H1 (cell line): ENCODE measurements at regions not wholly inside any gene's neighbourhood (a gene's known extent, or its start where the extent isn't known, plus 50 kb on each side); places are given as distances from the start of the nearest gene placed in this dataset.

ENCODE experiments used
- CTCF ChIA-PET: fragments of 300-600 bp; sonication (Branson Sonifier 250); formaldehyde crosslinking; loops from one replicate; lab custom pipeline; 2021; ENCODE audit not compliant: partially characterized antibody; lab: Charles Lee
- POLR2A ChIA-PET: fragments of 300-600 bp; sonication (Branson Sonifier 250); formaldehyde crosslinking; loops from one replicate; lab custom pipeline; 2021; ENCODE audit warnings: inconsistent platforms; ENCODE audit not compliant: partially characterized antibody; lab: Charles Lee
- DNase-seq, 2 experiments: peaks; one replicate each; pipeline versions ENCODE4 v3.0.0 to v3.0.0-alpha.2; 2010 to 2022; ENCODE audit warnings: low spot score in 2 of 2, low read depth in 1 of 2, mixed read lengths in 1 of 2
- FAIRE-seq: peaks from 2 replicates; lab custom pipeline; 2011; peaks lifted over from hg19 to GRCh38; lab: Jason Lieb, UNC
- H2AFZ ChIP-seq: 2 replicates; pipeline ENCODE4 v1.8.1; 2012; ENCODE audit warnings: low read length, inconsistent platforms
- H2AK5ac ChIP-seq: 2 replicates; pipeline ENCODE4 v1.6.1; 2013; ENCODE audit warnings: low read depth, low read length
- H2BK120ac ChIP-seq: replicated peaks from 2 replicates; pipeline ENCODE3; 2013; ENCODE audit warnings: low read depth, low read length, inconsistent platforms
- H2BK12ac ChIP-seq: 2 replicates; pipeline ENCODE4 v1.6.1; 2013; ENCODE audit warnings: low read depth, low read length
- H2BK15ac ChIP-seq: 2 replicates; pipeline ENCODE4 v1.6.1; 2013; ENCODE audit warnings: low read length
- H2BK20ac ChIP-seq: 2 replicates; pipeline ENCODE4 v1.6.1; 2013; ENCODE audit warnings: low read length
- H2BK5ac ChIP-seq: 2 replicates; pipeline ENCODE4 v1.6.1; 2013; ENCODE audit warnings: low read depth, low read length
- H3K14ac ChIP-seq: 2 replicates; pipeline ENCODE4 v1.6.1; 2013; ENCODE audit warnings: inconsistent platforms; ENCODE audit not compliant: insufficient read length
- H3K18ac ChIP-seq: 2 replicates; pipeline ENCODE4 v1.6.1; 2013; ENCODE audit warnings: low read length; ENCODE audit errors: extremely low read depth
- H3K23ac ChIP-seq: 2 replicates; pipeline ENCODE4 v1.6.1; 2013; ENCODE audit warnings: inconsistent platforms; ENCODE audit not compliant: insufficient read length
- H3K23me2 ChIP-seq: 2 replicates; pipeline ENCODE4 v1.6.1; 2013; ENCODE audit warnings: low read depth, low read length
- H3K27ac ChIP-seq: 2 replicates; pipeline ENCODE4 v1.6.1; 2011; ENCODE audit warnings: low read depth, low read length, inconsistent platforms
- H3K27me3 ChIP-seq, 4 experiments: replicated peaks in 1 of 4; 1 replicate in 1 of 4; 2 replicates in 3 of 4; pipeline versions ENCODE4 v1.6.1 to v1.8.1; 2011 to 2013; ENCODE audit warnings: low read length in 3 of 4, mild to moderate bottlenecking in 3 of 4, inconsistent platforms in 2 of 4, mixed read lengths in 2 of 4, moderate library complexity in 1 of 4; ENCODE audit not compliant: control insufficient read depth in 3 of 4, insufficient read depth in 3 of 4; ENCODE audit errors: extremely low read depth in 1 of 4
- H3K36me3 ChIP-seq, 4 experiments: 2 replicates each; pipeline versions ENCODE4 v1.6.1 to v1.8.1; 2011 to 2013; ENCODE audit warnings: mild to moderate bottlenecking in 4 of 4, low read length in 3 of 4, moderate library complexity in 2 of 4, control low read depth in 1 of 4, inconsistent platforms in 1 of 4; ENCODE audit not compliant: insufficient read depth in 4 of 4, control insufficient read depth in 2 of 4
- H3K4ac ChIP-seq: replicated peaks from 2 replicates; pipeline ENCODE3; 2013; ENCODE audit warnings: low read length, low read depth, mixed read lengths, inconsistent platforms; ENCODE audit not compliant: insufficient read length
- H3K4me1 ChIP-seq, 4 experiments: replicated peaks in 1 of 4; 1 replicate in 1 of 4; 2 replicates in 3 of 4; pipeline versions ENCODE4 v1.6.1 to v1.8.1; 2011 to 2013; ENCODE audit warnings: low read length in 3 of 4, inconsistent platforms in 2 of 4, mixed read lengths in 1 of 4; ENCODE audit not compliant: insufficient read depth in 4 of 4, control insufficient read depth in 3 of 4
- H3K4me2 ChIP-seq, 2 experiments: 2 replicates each; pipeline versions ENCODE4 v1.6.1 to v1.8.1; 2011 to 2013; ENCODE audit warnings: low read depth in 2 of 2, low read length in 2 of 2, control low read depth in 1 of 2, inconsistent platforms in 1 of 2, mild to moderate bottlenecking in 1 of 2; ENCODE audit not compliant: insufficient read depth in 1 of 2
- H3K4me3 ChIP-seq, 4 experiments: fragments of 200-600, 300-600 bp in 1 of 4; sonication (generic), shearing (Covaris generic), sonication (Bioruptor Twin) in 1 of 4; 2 replicates each; pipeline versions ENCODE4 v1.5.1 to v1.8.1; 2011 to 2016; ENCODE audit warnings: low read length in 4 of 4, low read depth in 3 of 4, control low read depth in 2 of 4, inconsistent platforms in 2 of 4, mild to moderate bottlenecking in 2 of 4, mixed read lengths in 1 of 4, moderate library complexity in 1 of 4; ENCODE audit not compliant: insufficient read depth in 2 of 4; ENCODE audit errors: extremely low read depth in 1 of 4
- H3K56ac ChIP-seq: replicated peaks from 2 replicates; pipeline ENCODE3; 2013; ENCODE audit warnings: low read depth, mild to moderate bottlenecking, mixed read lengths, low read length, inconsistent platforms; ENCODE audit not compliant: insufficient read length
- H3K79me1 ChIP-seq: 2 replicates; pipeline ENCODE4 v1.6.1; 2013; ENCODE audit warnings: low read depth, low read length, control low read depth
- H3K79me2 ChIP-seq, 2 experiments: 2 replicates each; pipeline versions ENCODE4 v1.6.1 to v1.8.1; 2012 to 2013; ENCODE audit warnings: low read length in 2 of 2, mild to moderate bottlenecking in 2 of 2, inconsistent platforms in 1 of 2; ENCODE audit not compliant: insufficient read depth in 2 of 2, control insufficient read depth in 1 of 2
- H3K9ac ChIP-seq, 4 experiments: replicated peaks in 1 of 4; 1 replicate in 1 of 4; 2 replicates in 3 of 4; pipeline versions ENCODE4 v1.6.1 to v1.8.1; 2011 to 2013; ENCODE audit warnings: low read depth in 3 of 4, low read length in 3 of 4, control low read depth in 2 of 4, mild to moderate bottlenecking in 2 of 4, moderate library complexity in 2 of 4, inconsistent platforms in 1 of 4; ENCODE audit errors: extremely low read depth in 1 of 4
- H3K9me3 ChIP-seq, 2 experiments: 2 replicates each; pipeline versions ENCODE4 v1.6.1 to v1.8.1; 2012 to 2013; ENCODE audit warnings: mild to moderate bottlenecking in 2 of 2, moderate library complexity in 2 of 2, control low read depth in 1 of 2, inconsistent platforms in 1 of 2, low read depth in 1 of 2, low read length in 1 of 2, mixed read lengths in 1 of 2; ENCODE audit not compliant: insufficient read depth in 2 of 2
- H4K20me1 ChIP-seq, 2 experiments: replicated peaks in 1 of 2; 2 replicates each; pipeline versions ENCODE3 to v1.8.1; 2011 to 2013; ENCODE audit warnings: inconsistent platforms in 2 of 2, low read length in 2 of 2, mild to moderate bottlenecking in 1 of 2; ENCODE audit not compliant: insufficient read depth in 2 of 2, control insufficient read depth in 1 of 2
- H4K5ac ChIP-seq: 2 replicates; pipeline ENCODE4 v1.6.1; 2013; ENCODE audit warnings: low read length, low read depth, mixed read lengths, inconsistent platforms; ENCODE audit not compliant: insufficient read length
- H4K8ac ChIP-seq: 2 replicates; pipeline ENCODE4 v1.8.0; 2013; ENCODE audit warnings: mild to moderate bottlenecking, moderate library complexity, low read length, inconsistent platforms; ENCODE audit not compliant: insufficient read depth; ENCODE audit errors: extremely low read depth
- H4K91ac ChIP-seq: replicated peaks from 2 replicates; pipeline ENCODE3; 2013; ENCODE audit warnings: low read length, mixed read lengths, inconsistent platforms; ENCODE audit not compliant: insufficient read length
- EGR1 ChIP-seq: IDR thresholded peaks from 2 replicates; pipeline ENCODE4 v1.6.1; 2011; ENCODE audit warnings: low read depth, low read length, borderline replicate concordance
- FOSL1 ChIP-seq: IDR thresholded peaks from 2 replicates; pipeline ENCODE4 v1.6.1; 2011; ENCODE audit warnings: mild to moderate bottlenecking, low read depth, low read length, moderate library complexity; ENCODE audit not compliant: insufficient read depth
- GTF2F1 ChIP-seq: IDR thresholded peaks from 2 replicates; pipeline ENCODE4 v1.6.1; 2012; ENCODE audit warnings: low read depth, low read length, improper control_type of control experiment, borderline replicate concordance
- MAFK ChIP-seq: IDR thresholded peaks from 2 replicates; pipeline ENCODE4 v1.6.1; 2012; ENCODE audit warnings: low read depth, mild to moderate bottlenecking, improper control_type of control experiment, low read length
- SAP30 ChIP-seq: fragments of 300-600 bp; sonication (generic); IDR thresholded peaks from 2 replicates; pipeline ENCODE4 v1.7.1; 2012; ENCODE audit warnings: low read length, moderate library complexity, mild to moderate bottlenecking, inconsistent platforms; ENCODE audit not compliant: insufficient read depth, insufficient replicate concordance
- SP2 ChIP-seq: IDR thresholded peaks from 2 replicates; pipeline ENCODE4 v1.6.1; 2012; ENCODE audit warnings: mild to moderate bottlenecking, low read length, inconsistent platforms
- TCF12 ChIP-seq: IDR thresholded peaks from 2 replicates; pipeline ENCODE4 v1.6.1; 2011; ENCODE audit warnings: low read depth, mild to moderate bottlenecking, low read length
- ZNF274 ChIP-seq: IDR thresholded peaks from 2 replicates; pipeline ENCODE4 v1.7.0; 2012; ENCODE audit warnings: low read length, borderline replicate concordance; ENCODE audit errors: extremely low read depth
- WGBS, 2 experiments: shearing (Covaris generic) in 1 of 2; methylation state at CpG; one replicate each; pipeline versions ENCODE4 v1.1.6 to v1.1.7; 2013 to 2015; ENCODE audit warnings: low lambda C conversion rate in 2 of 2, mixed read lengths in 2 of 2, inconsistent platforms in 1 of 2, low coverage in 1 of 2, missing lambda C conversion rate in 1 of 2; ENCODE audit not compliant: insufficient replicate concordance in 2 of 2, insufficient coverage in 1 of 2, insufficient read length in 1 of 2; ENCODE audit errors: extremely low coverage in 1 of 2, missing lambda C conversion rate in 1 of 2; 5-methylcytosine and 5-hydroxymethylcytosine counted together

DNA sequence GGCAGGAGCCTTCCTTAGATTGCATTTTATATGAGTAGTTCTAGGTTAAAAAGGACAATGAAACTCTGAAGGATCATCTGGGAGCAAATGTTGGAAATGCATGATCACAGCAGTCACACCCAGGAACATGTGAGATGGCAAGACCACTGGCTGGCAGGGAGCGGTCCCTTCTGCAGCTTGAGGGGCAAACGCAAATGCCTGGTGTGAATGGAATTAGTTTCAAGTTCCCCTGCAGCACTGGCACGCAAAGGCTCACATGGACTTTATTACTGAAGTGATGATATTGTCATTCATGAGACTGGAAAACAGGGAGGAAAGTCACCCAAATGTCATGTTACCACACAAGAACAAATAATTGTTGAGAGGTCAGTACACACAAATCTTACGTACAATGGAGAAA lies 223.3 kb downstream of the FBXO15 start:
- no peak overlapping the region for H4K8ac ChIP-seq
- no peaks in the 10 kb centered on the region for H3K23me2 ChIP-seq
- no peak overlapping the region for H3K18ac ChIP-seq
- H3K56ac ChIP-seq, result no peak overlapping the region
- no peak for TF ChIP-seq SP2
- TF ChIP-seq TCF12, result no peak
- TF ChIP-seq SAP30, result no peak
- no peak for TF ChIP-seq ZNF274
- TF ChIP-seq GTF2F1, result no peak
- TF ChIP-seq EGR1, result no peak
- TF ChIP-seq FOSL1, result no peak
- TF ChIP-seq MAFK, result no peak
- TF ChIP-seq, all 59 proteins: peak for 0
- 96% methylated on average over 4 of the region's 4 CpGs; no CpG with 5 or more reads in 1 of the 2 experiments for WGBS, 2 experiments
- Histone ChIP-seq H3K79me1 (no peaks in the 10 kb centered on the region), H2BK5ac (no peak overlapping the region), H3K4me1 (no peaks in the 10 kb centered on the region), H3K4me2 (no peak overlapping the region), H3K79me2 (no peaks in the 10 kb centered on the region), H3K27ac (no peak overlapping the region), H3K14ac (no peak overlapping the region), H2AFZ (no peak overlapping the region), H2BK120ac (no peak overlapping the region), H3K27me3 (no peaks in the 10 kb centered on the region), H4K5ac (no peak overlapping the region), H2BK12ac (no peak overlapping the region), H3K9me3 (no peaks in the 10 kb centered on the region), H4K20me1 (no peaks in the 10 kb centered on the region), H3K4ac (no peak overlapping the region), H2AK5ac (no peak overlapping the region), H3K4me3 (no peak overlapping the region), H3K23ac (no peak overlapping the region), H3K9ac (no peak overlapping the region), H2BK15ac (no peak overlapping the region), H3K36me3 (no peaks in the 10 kb centered on the region), H4K91ac (no peak overlapping the region), H2BK20ac (no peak overlapping the region)
- ChIA-PET CTCF (no interaction called here), POLR2A (no interaction called here)
- no peak for DNase-seq
- FAIRE-seq, result no peak
